HEK293 (cell line): ENCODE measurements at regions not wholly inside any gene's neighbourhood (a gene's known extent, or its start where the extent isn't known, plus 50 kb on each side); places are given as distances from the start of the nearest gene placed in this dataset.
"Not testable (repeated sequence)": the region's sequence is repeated elsewhere in the genome, so short reads cannot be mapped to it uniquely, and the experiment has no call there.

Experiments used
- CTCF ChIA-PET: fragments of 350-600 bp; formaldehyde crosslinking; extraction: SDS; loops from one replicate; lab custom pipeline; 2021; ENCODE audit warnings: antibody characterized with exemption; lab: Yijun Ruan, JAX
- POLR2A ChIA-PET: fragments of 300-600 bp; formaldehyde crosslinking; extraction: SDS; loops from one replicate; lab custom pipeline; 2020; ENCODE audit warnings: antibody characterized with exemption, inconsistent platforms; lab: Yijun Ruan, JAX
- H3K27ac ChIP-seq: fragments of 200-500 bp; sonication (Bioruptor generic); 2 replicates; pipeline ENCODE4 v1.5.1; 2014; ENCODE audit warnings: low read depth, low read length, control low read depth, inconsistent platforms; ENCODE audit errors: extremely low read depth
- H3K36me3 ChIP-seq, 2 experiments: fragments of 200-500 bp in 1 of 2; sonication (Bioruptor generic) in 1 of 2; 1 replicate in 1 of 2; 2 replicates in 1 of 2; pipeline ENCODE4 v1.5.1; 2014 to 2017; ENCODE audit warnings: inconsistent platforms in 2 of 2, low read length in 2 of 2; ENCODE audit not compliant: control insufficient read depth in 2 of 2, insufficient read depth in 1 of 2
- H3K4me1 ChIP-seq: fragments of 200-500 bp; sonication (Bioruptor generic); 2 replicates; pipeline ENCODE4 v1.5.1; 2014; ENCODE audit warnings: mild to moderate bottlenecking, low read length, inconsistent platforms; ENCODE audit not compliant: control insufficient read depth, insufficient read depth
- H3K4me3 ChIP-seq: 2 replicates; pipeline ENCODE4 v1.5.1; 2011; ENCODE audit warnings: low read depth, mild to moderate bottlenecking, control low read depth, low read length, moderate library complexity
- H3K9me3 ChIP-seq: fragments of 200-500 bp; sonication (Bioruptor generic); 2 replicates; pipeline ENCODE4 v1.5.1; 2014; ENCODE audit warnings: low read depth, low read length, inconsistent platforms; ENCODE audit not compliant: control insufficient read depth, insufficient read depth
- GLI2 ChIP-seq: fragments of 450-650 bp; formaldehyde crosslinking; IDR thresholded peaks from 2 replicates; pipeline ENCODE4; 2017; ENCODE audit warnings: missing biosample characterization, missing genetic modification characterization, low read depth, borderline replicate concordance
- MEIS1 ChIP-seq: sonication (generic); formaldehyde crosslinking; IDR thresholded peaks from 2 replicates; pipeline ENCODE4 v1.8.1; 2022; ENCODE audit warnings: missing genetic modification reagents, mild to moderate bottlenecking, borderline replicate concordance
- MZF1 ChIP-seq: fragments of 450-650 bp; formaldehyde crosslinking; IDR thresholded peaks from 2 replicates; pipeline ENCODE4 v1.5.1; 2017; ENCODE audit warnings: missing biosample characterization, missing genetic modification characterization, borderline replicate concordance
- SCRT1 ChIP-seq: fragments of 450-650 bp; formaldehyde crosslinking; IDR thresholded peaks from 2 replicates; pipeline ENCODE4 v1.5.1; 2016; ENCODE audit warnings: missing biosample characterization, missing genetic modification characterization, borderline replicate concordance
- ZBTB8A ChIP-seq: fragments of 450-650 bp; formaldehyde crosslinking; IDR thresholded peaks from 2 replicates; pipeline ENCODE4 v1.5.1; 2016; ENCODE audit warnings: missing biosample characterization, missing genetic modification characterization
- ZFP37 ChIP-seq: fragments of 450-650 bp; formaldehyde crosslinking; IDR thresholded peaks from 2 replicates; pipeline ENCODE4 v1.5.1; 2016; ENCODE audit warnings: missing biosample characterization, missing genetic modification characterization
- ZFP41 ChIP-seq: fragments of 450-650 bp; formaldehyde crosslinking; IDR thresholded peaks from 2 replicates; pipeline ENCODE4 v1.5.1; 2016; ENCODE audit warnings: missing biosample characterization, missing genetic modification characterization, borderline replicate concordance
- ZNF202 ChIP-seq: fragments of 450-650 bp; formaldehyde crosslinking; IDR thresholded peaks from 2 replicates; pipeline ENCODE4 v1.5.1; 2016; ENCODE audit warnings: missing biosample characterization, missing genetic modification characterization, borderline replicate concordance
- ZNF24 ChIP-seq: fragments of 450-650 bp; formaldehyde crosslinking; IDR thresholded peaks from 2 replicates; pipeline ENCODE4 v1.5.1; 2016; ENCODE audit warnings: missing biosample characterization, missing genetic modification characterization
- ZNF354C ChIP-seq: fragments of 450-650 bp; formaldehyde crosslinking; IDR thresholded peaks from 2 replicates; pipeline ENCODE4 v1.5.1; 2016; ENCODE audit warnings: missing biosample characterization, missing genetic modification characterization, low read depth, borderline replicate concordance
- ZNF37A ChIP-seq: fragments of 450-650 bp; IDR thresholded peaks from 2 replicates; pipeline ENCODE4 v1.5.1; 2018; ENCODE audit warnings: missing biosample characterization, missing genetic modification characterization
- ZNF426 ChIP-seq: fragments of 450-650 bp; formaldehyde crosslinking; IDR thresholded peaks from 2 replicates; pipeline ENCODE4 v1.5.1; 2017; ENCODE audit warnings: missing biosample characterization, missing genetic modification characterization, mild to moderate bottlenecking, inconsistent platforms, moderate library complexity
- ZNF518A ChIP-seq: fragments of 450-650 bp; formaldehyde crosslinking; conservative IDR thresholded peaks from 2 replicates; pipeline ENCODE4 v1.5.1; 2016; ENCODE audit warnings: low read depth, missing biosample characterization, missing genetic modification characterization
- ZNF544 ChIP-seq: fragments of 450-650 bp; formaldehyde crosslinking; IDR thresholded peaks from 2 replicates; pipeline ENCODE4 v1.5.0; 2017; ENCODE audit warnings: missing biosample characterization, missing genetic modification characterization
- ZNF549 ChIP-seq: fragments of 450-650 bp; IDR thresholded peaks from 2 replicates; pipeline ENCODE4 v1.5.1; 2018; ENCODE audit warnings: missing biosample characterization, missing genetic modification characterization, mild to moderate bottlenecking, inconsistent platforms, moderate library complexity
- ZNF580 ChIP-seq: fragments of 450-650 bp; formaldehyde crosslinking; IDR thresholded peaks from 2 replicates; pipeline ENCODE4 v1.5.1; 2016; ENCODE audit warnings: missing biosample characterization, missing genetic modification characterization
- ZNF658 ChIP-seq: fragments of 450-650 bp; formaldehyde crosslinking; IDR thresholded peaks from 2 replicates; pipeline ENCODE4; 2016; ENCODE audit warnings: missing biosample characterization, missing genetic modification characterization
- ZNF660 ChIP-seq: fragments of 450-650 bp; IDR thresholded peaks from 2 replicates; pipeline ENCODE4 v1.5.1; 2018; ENCODE audit warnings: missing biosample characterization, mild to moderate bottlenecking, missing genetic modification characterization
- ZNF768 ChIP-seq: fragments of 450-650 bp; formaldehyde crosslinking; IDR thresholded peaks from 2 replicates; pipeline ENCODE4 v1.5.1; 2018; ENCODE audit warnings: missing biosample characterization, mild to moderate bottlenecking, missing genetic modification characterization

GRCh38 chr4:171242831-171243230 is 570.4 kb upstream of the GALNTL6 start (continued):
- TF ChIP-seq ZNF580 (tag by site-specific recombination) (no peak), ZNF202 (tag by site-specific recombination) (no peak), ZNF768 (no peak)
- TF ChIP-seq, all 188 proteins: peak for 0

- Histone ChIP-seq H3K27ac (no peak overlapping the region), H3K4me1 (no peaks in the 10 kb centered on the region)
- no peak for TF ChIP-seq MZF1 (tag by site-specific recombination)
- no peak for TF ChIP-seq ZFP41 (tag by site-specific recombination)
- no peak for TF ChIP-seq ZNF426 (tag by site-specific recombination)
- no peak for TF ChIP-seq ZNF660
- no peak for TF ChIP-seq ZNF37A (tag by site-specific recombination)
- TF ChIP-seq, all 188 proteins: peak for 0
- Histone ChIP-seq H3K36me3 (no peaks in the 10 kb centered on the region), H3K4me3 (no peak overlapping the region), H3K9me3 (no peaks in the 10 kb centered on the region)
- ChIA-PET CTCF (interaction anchor here (0.5 to 0.7 kb wide), 2 partner anchors 32 to 962 kb away, joined by 3 read pairs; no protein-coding TSS in a partner anchor), POLR2A (no interaction called here)
These were observed 574.0 kb upstream of the GALNTL6 start for GRCh38 chr4:171239196-171239595.

GRCh38 chr4:171235521-171235920 is 577.7 kb upstream of the GALNTL6 start:
- no peak for TF ChIP-seq ZBTB8A (tag by site-specific recombination)
- TF ChIP-seq MEIS1 = no peak
- TF ChIP-seq ZNF544 (tag by site-specific recombination) = no peak
- no peak for TF ChIP-seq ZNF518A (tag by site-specific recombination)
- TF ChIP-seq ZNF658 (tag by site-specific recombination) = no peak
- TF ChIP-seq SCRT1 (tag by site-specific recombination) = no peak
- TF ChIP-seq GLI2 = no peak
- TF ChIP-seq ZNF24 (tag by site-specific recombination) = no peak
- no peak for TF ChIP-seq ZNF549 (tag by site-specific recombination)
- TF ChIP-seq ZNF354C = no peak
- no peak for TF ChIP-seq ZFP37 (tag by site-specific recombination)
- Histone ChIP-seq H3K9me3 (no peaks in the 10 kb centered on the region), H3K4me1 (no peaks in the 10 kb centered on the region), H3K27ac (no peak overlapping the region), H3K36me3 (no peaks in the 10 kb centered on the region), H3K4me3 (no peak overlapping the region)
- ChIA-PET CTCF (interaction anchor here (0.7 kb wide), 1 partner anchor 1304 kb away, joined by 5 read pairs; no protein-coding TSS in a partner anchor), POLR2A (no interaction called here)

- H3K4me1 ChIP-seq, H3K4me3 ChIP-seq, H3K36me3 ChIP-seq, H3K9me3 ChIP-seq, POLR2A ChIA-PET, H3K27ac ChIP-seq: not testable (repeated sequence)
- CTCF ChIA-PET = interaction anchor here (0.7 kb wide), 1 partner anchor 818 kb away, joined by 3 read pairs; no protein-coding TSS in a partner anchor
These were observed 583.9 kb upstream of the GALNTL6 start for GRCh38 chr4:171229354-171229753.
